Thyroid gland (tissue), 4 donors: ENCODE measurements at regions not wholly inside any gene's neighbourhood (a gene's known extent, or its start where the extent isn't known, plus 50 kb on each side); places are given as distances from the start of the nearest gene placed in this dataset.

Source experiments
- DNase-seq, 2 donors: peaks; one replicate each; pipeline ENCODE4 v3.0.0-alpha.2; 2019
- H3K27ac ChIP-seq, 3 donors: fragments of 200-600 bp; sonication (generic); 1 replicate in 2 of 3; 2 replicates in 1 of 3; pipeline ENCODE4 v1.5.1; 2016 to 2019; ENCODE audit warnings: mild to moderate bottlenecking in 1 of 3, moderate library complexity in 1 of 3
- H3K27me3 ChIP-seq: fragments of 200-600 bp; sonication (generic); one replicate; pipeline ENCODE4 v1.5.1; 2019
- H3K36me3 ChIP-seq, 2 donors: fragments of 200-600 bp; sonication (generic); one replicate each; pipeline ENCODE4 v1.5.1; 2016 to 2019
- H3K4me1 ChIP-seq, 2 donors: fragments of 200-600 bp; sonication (generic); one replicate each; pipeline ENCODE4 v1.5.1; 2017 to 2019
- H3K4me3 ChIP-seq, 3 donors: fragments of 200-600 bp; sonication (generic); replicated peaks in 1 of 3; 1 replicate in 2 of 3; 2 replicates in 1 of 3; pipeline ENCODE4 v1.5.1; 2016; ENCODE audit warnings: mild to moderate bottlenecking in 1 of 3
- H3K9me3 ChIP-seq: fragments of 200-600 bp; sonication (generic); one replicate; pipeline ENCODE4 v1.5.1; 2017
- POLR2A ChIP-seq, 2 donors: fragments of 450-650 bp; IDR thresholded peaks; one replicate each; pipeline ENCODE4 v1.6.1; 2017; ENCODE audit warnings: antibody characterized with exemption in 2 of 2, mild to moderate bottlenecking in 2 of 2, moderate library complexity in 1 of 2
- WGBS, 2 donors: methylation state at CpG; one replicate each; pipeline ENCODE4 v1.1.5; 2017; 5-methylcytosine and 5-hydroxymethylcytosine counted together
- intact Hi-C: fragments of 100-400 bp; cut with DNase I; formaldehyde crosslinking; loops from one replicate; pipeline ENCODE4 v1.15.1; 2023
- TF ChIP-seq, protein P1 (sequence below), 6 experiments: fragments of 200-600 bp in 3 of 6; fragments of 450-650 bp in 3 of 6; sonication (generic) in 3 of 6; IDR thresholded peaks; one replicate each; pipeline ENCODE4 v1.5.1; 2016 to 2019; ENCODE audit warnings: antibody characterized with exemption in 6 of 6, mild to moderate bottlenecking in 2 of 6, inconsistent platforms in 1 of 6, moderate library complexity in 1 of 6

DNA sequence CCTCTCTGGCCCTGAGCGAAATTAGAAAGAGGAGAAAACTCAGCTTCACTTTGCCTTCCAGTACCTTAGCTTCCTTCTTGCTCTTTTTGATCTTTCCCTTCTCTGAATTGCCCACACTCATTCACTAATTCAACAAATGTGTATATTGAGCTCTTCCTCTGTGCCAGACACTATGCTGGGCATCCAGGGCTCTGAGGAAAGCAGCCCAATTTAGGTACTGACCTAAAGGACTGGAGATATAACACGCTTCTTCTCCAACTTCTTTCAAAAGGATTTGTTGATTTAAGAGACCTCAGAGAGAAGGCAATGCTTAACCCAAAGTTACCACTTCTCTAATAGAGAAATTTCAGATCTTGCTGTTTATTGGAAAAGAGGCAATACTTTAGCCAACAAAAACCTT lies 103.6 kb downstream of the TMPRSS5 start:
- Histone ChIP-seq H3K27me3 (no peaks in the 10 kb centered on the region), H3K9me3 (no peaks in the 10 kb centered on the region), H3K27ac (no peak overlapping the region), H3K4me3 (no peak overlapping the region), H3K36me3 (no peaks in the 10 kb centered on the region), H3K4me1 (peaks cover 0 to 6% of the 10 kb centered on the region in 2 donors)
- no peak for DNase-seq
- WGBS, 2 donors: 73 to 77% methylated on average over 2 of the region's 2 CpGs
- TF ChIP-seq POLR2A (IDR thresholded peaks at IDR 0.05): no peak
- TF ChIP-seq, protein P1, sequence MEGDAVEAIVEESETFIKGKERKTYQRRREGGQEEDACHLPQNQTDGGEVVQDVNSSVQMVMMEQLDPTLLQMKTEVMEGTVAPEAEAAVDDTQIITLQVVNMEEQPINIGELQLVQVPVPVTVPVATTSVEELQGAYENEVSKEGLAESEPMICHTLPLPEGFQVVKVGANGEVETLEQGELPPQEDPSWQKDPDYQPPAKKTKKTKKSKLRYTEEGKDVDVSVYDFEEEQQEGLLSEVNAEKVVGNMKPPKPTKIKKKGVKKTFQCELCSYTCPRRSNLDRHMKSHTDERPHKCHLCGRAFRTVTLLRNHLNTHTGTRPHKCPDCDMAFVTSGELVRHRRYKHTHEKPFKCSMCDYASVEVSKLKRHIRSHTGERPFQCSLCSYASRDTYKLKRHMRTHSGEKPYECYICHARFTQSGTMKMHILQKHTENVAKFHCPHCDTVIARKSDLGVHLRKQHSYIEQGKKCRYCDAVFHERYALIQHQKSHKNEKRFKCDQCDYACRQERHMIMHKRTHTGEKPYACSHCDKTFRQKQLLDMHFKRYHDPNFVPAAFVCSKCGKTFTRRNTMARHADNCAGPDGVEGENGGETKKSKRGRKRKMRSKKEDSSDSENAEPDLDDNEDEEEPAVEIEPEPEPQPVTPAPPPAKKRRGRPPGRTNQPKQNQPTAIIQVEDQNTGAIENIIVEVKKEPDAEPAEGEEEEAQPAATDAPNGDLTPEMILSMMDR (IDR thresholded peaks at IDR 0.05): no peak
- intact Hi-C loops: no loop called here

DNA sequence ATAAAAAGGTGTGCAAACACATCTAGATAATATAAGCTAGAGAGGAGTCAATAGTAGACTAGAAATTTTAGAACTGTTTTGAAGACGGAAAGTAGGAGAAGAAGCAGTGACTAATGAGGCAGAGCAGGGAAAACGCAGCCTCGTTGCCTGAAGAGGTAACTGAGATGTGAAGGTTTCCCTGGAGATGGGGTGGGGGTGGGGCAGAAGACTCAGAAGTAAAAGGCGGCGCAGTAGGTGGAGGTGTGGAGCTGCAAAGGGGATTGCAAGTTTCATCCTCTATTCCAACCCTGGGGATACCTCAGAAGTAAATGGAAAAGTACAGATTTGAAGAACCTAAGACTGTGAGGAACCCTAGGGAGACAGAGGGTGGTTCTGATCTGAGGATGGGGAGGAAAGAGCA lies 109.5 kb downstream of the TMPRSS5 start:
- no peak for DNase-seq
- Histone ChIP-seq H3K27me3 (no peaks in the 10 kb centered on the region), H3K9me3 (no peaks in the 10 kb centered on the region), H3K4me3 (no peak overlapping the region), H3K36me3 (no peaks in the 10 kb centered on the region), H3K4me1 (no peaks in the 10 kb centered on the region), H3K27ac (no peak overlapping the region)
- WGBS, 2 donors: 64 to 65% methylated on average over 5 of the region's 5 CpGs
- TF ChIP-seq, protein P1 (IDR thresholded peaks at IDR 0.05): no peak
- no peak for TF ChIP-seq POLR2A (IDR thresholded peaks at IDR 0.05)
- intact Hi-C loops: no loop called here

DNA sequence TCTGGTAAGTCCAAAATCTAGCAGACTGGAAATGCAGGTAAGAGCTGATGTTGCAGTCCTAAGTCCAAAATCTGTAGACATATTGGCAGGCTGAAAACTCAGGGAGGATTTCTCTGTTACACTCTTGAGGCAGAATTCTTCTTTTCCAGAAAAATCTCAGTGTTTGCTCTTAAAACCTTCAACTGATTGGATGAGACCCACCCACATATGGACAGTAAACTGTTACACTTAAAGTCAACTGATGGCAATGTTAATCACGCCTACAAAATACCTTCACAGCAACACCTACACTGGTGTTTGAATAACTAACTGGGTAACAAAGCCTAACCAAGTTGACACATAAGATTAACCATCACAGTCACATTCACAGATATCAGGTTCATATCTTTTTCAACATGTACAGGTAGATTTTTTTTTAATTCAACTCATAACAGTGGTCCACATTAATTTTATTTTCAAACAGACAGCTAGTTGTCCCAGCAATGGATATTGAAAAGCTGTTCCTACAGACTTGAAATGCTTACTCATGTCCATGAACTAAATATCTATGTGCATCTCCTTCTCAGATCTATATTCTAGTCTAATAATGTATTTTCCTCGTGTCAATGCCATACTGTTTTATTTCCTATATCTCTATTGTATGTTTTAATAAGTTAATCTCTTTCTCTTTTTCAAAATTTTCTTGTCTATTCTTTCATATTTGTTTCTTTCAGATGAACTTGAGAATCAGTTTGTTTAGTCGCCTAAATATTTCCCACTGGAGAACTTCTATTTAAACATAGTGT lies 110.1 kb downstream of the TMPRSS5 start:
- 87 to 91% methylated on average over 3 of the region's 3 CpGs for WGBS, 2 donors
- no peak for DNase-seq
- Histone ChIP-seq H3K4me3 (no peak overlapping the region), H3K9me3 (no peaks in the 10 kb centered on the region), H3K27ac (no peak overlapping the region), H3K4me1 (no peaks in the 10 kb centered on the region), H3K36me3 (no peaks in the 10 kb centered on the region), H3K27me3 (no peaks in the 10 kb centered on the region)
- intact Hi-C loops: no loop called here
- TF ChIP-seq POLR2A (IDR thresholded peaks at IDR 0.05): no peak
- TF ChIP-seq, protein P1 (IDR thresholded peaks at IDR 0.05): no peak

DNA sequence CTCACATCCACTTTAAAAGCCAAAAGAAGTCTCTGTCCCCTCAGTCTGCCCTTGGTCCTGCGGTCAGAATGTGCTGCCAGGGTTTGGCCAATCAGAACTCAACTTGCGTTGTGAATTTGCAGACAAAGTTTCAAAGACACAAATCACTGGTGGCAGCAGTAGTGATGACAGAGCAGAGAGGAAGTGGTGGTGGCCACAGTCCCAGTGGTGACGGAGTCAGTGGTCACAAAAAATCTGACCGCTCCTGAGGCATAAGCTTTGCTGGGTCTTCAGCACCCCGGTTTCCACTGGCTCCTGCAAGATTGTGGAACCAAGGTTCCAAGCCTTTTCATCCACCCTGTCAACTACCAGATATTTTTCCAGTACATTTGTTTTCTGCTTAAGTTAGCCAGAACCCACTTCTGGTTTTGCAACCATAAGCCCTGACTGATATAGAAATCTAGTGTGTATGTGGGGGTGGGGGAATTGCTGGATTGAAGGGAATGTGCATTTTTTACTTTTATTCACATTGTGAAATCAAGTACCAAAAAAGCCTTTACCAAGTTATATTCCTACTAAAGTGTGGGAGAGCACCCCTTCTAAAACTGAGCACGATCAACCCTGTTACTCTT lies 112.3 kb downstream of the TMPRSS5 start:
- intact Hi-C loops: no loop called here
- no peaks in the 10 kb centered on the region for H3K36me3 ChIP-seq
- 67 to 73% methylated on average over 6 of the region's 6 CpGs for WGBS, 2 donors
- DNase-seq: no peak
- no peak for TF ChIP-seq POLR2A (IDR thresholded peaks at IDR 0.05)
- TF ChIP-seq, protein P1 (IDR thresholded peaks at IDR 0.05): no peak
- no peaks in the 10 kb centered on the region for H3K4me1 ChIP-seq
- H3K4me3 ChIP-seq: no peak overlapping the region
- no peaks in the 10 kb centered on the region for H3K27me3 ChIP-seq
- H3K9me3 ChIP-seq: no peaks in the 10 kb centered on the region
- no peak overlapping the region for H3K27ac ChIP-seq

DNA sequence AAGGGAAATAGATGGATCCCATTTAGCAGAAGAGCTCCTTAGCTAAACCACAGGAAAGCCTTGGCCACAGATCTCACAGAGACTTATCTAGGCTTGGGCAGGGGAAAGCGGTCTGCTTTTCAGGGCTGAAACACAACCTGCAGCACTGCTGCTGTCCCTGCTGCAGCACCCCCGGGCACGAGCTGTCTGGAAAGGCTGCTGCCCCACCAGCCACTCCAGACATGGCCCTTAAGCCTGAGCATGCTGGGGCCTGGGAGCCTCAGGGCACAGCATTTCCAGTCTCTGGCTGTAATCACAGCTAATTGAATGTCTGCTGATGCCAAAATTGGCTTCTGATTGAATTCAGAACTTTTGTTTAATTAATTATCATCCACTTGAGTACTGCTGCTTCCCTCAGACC lies 115.0 kb downstream of the TMPRSS5 start:
- WGBS, 2 donors: 36% methylated on average over 3 of the region's 3 CpGs; no CpG with 5 or more reads in 1 of the 2 donors
- H3K4me3 ChIP-seq: no peak overlapping the region
- intact Hi-C loops: no loop called here
- H3K36me3 ChIP-seq: no peaks in the 10 kb centered on the region
- no peaks in the 10 kb centered on the region for H3K4me1 ChIP-seq
- no peaks in the 10 kb centered on the region for H3K27me3 ChIP-seq
- no peak overlapping the region for H3K27ac ChIP-seq
- TF ChIP-seq, protein P1 (IDR thresholded peaks at IDR 0.05): no peak
- TF ChIP-seq POLR2A (IDR thresholded peaks at IDR 0.05): no peak
- no peak for DNase-seq
- no peaks in the 10 kb centered on the region for H3K9me3 ChIP-seq
